Activated CD8-positive, alpha-beta memory T cell treated with anti-CD3 and anti-CD28 coated beads for 36 hours (primary cell): ENCODE measurements at regions not wholly inside any gene's neighbourhood (a gene's known extent, or its start where the extent isn't known, plus 50 kb on each side); places are given as distances from the start of the nearest gene placed in this dataset.
"Not testable (repeated sequence)": the region's sequence is repeated elsewhere in the genome, so short reads cannot be mapped to it uniquely, and the experiment has no call there.

Source experiments
- CTCF ChIA-PET: fragments of 350-600 bp; sonication (Branson Sonifier 250); formaldehyde crosslinking; loops from one replicate; lab custom pipeline; 2021; ENCODE audit warnings: antibody characterized with exemption; lab: Charles Lee
- POLR2A ChIA-PET: fragments of 350-600 bp; sonication (Branson Sonifier 250); formaldehyde crosslinking; loops from one replicate; lab custom pipeline; 2021; ENCODE audit warnings: antibody characterized with exemption; lab: Charles Lee

DNA sequence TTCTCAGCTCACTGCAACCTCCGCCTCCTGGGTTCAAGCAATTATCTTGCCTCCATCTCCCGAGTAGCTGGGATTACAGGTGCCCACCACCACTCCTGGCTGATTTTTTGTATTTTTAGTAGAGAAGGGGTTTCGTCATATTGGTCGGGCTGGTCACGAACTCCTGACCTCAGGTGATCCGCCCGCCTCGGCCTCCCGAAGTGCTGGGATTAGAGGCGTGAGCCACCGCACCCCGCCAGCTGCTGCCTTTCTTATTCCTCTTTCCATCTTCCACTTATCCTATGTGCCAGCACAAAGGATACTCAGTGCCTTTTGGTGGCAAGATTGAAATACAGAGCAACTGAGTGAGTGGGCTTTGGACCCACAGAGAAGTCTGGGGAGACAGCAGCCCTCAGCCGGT, 97.6 kb upstream of the HES1 start:
- CTCF ChIA-PET, POLR2A ChIA-PET: not testable (repeated sequence)

DNA sequence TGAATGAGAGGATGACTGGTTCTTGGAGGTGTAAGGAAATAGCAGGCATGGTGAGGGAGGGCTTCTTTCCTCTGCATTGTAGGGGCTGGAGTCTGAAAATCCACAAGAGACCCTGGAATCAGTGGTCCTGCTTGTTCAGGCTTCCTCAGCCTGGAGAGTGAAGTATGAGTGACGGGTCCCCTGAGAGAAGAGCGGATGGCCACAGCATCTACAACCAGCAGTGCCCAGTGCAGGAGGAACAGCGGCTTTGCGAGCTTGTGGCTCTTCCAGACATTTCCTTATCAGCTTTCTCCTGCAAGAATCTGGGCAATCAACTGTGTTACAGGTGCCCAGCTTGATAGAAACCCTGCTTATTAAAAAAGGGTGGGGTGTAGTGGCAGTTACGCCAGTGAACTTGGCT, 97.0 kb upstream of the HES1 start:
- ChIA-PET POLR2A (no interaction called here), CTCF (no interaction called here)

DNA sequence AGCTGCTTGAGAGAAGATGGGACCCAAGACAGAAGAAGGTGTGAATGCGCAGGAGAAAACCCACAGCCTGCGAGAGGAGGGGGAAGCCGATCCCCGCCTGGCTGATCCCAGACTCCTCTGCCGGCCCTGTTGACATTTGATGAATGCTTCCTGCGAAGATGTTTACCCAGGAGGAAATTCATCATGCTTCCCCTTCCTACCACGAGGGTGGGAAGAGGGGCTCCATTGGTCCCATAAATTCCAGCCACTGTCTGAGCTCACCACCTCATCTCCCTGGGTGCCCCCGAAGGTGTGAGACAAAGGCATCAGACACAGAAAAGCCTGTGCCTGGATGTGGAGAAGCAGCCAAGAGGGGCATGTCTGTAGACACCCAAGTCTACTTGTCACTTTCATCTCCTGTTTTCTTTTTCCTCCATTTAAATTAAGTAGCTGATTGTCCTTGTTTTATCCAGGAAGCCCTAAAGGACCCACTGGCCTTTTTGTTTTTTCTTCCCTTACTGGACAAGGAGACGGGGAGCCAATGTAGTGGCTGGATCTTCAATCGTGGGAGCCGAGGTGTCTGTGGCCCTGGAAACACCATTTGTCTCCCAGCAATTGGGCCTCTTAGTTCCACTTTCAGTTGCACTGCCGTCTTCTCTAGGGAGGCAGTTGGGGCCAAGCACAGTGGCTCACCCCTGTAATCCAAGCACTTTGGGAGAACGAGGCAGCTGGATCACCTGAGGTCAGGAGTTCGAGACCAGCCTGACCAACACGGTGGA, 95.3 kb upstream of the HES1 start:
- POLR2A ChIA-PET: no interaction called here

DNA sequence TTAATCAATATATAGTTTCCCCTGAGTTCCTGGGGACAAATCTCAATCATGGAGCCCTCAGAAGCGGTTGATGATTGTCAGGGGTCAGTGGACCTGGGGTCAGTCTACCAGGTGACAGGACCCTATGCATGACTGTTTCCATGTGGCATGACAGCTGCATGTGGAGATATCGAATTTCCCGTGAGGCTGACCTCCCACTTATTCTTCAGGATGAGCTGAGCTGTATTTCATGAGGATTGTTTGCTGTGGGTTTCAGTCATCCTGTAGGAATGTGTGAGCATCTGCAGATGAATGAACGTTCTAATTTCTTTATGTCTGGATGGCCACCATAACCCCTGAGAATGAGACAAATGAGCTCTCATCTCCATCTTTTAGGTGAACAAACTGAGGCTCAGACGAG, 93.0 kb upstream of the HES1 start:
- CTCF ChIA-PET: no interaction called here

More for the DNA sequence above, 95.3 kb upstream of the HES1 start:
- CTCF ChIA-PET: interaction anchor here (0.6 to 1.7 kb wide), 2 partner anchors 18 to 1016 kb away, joined by 3 to 4 read pairs; no protein-coding TSS in a partner anchor

DNA sequence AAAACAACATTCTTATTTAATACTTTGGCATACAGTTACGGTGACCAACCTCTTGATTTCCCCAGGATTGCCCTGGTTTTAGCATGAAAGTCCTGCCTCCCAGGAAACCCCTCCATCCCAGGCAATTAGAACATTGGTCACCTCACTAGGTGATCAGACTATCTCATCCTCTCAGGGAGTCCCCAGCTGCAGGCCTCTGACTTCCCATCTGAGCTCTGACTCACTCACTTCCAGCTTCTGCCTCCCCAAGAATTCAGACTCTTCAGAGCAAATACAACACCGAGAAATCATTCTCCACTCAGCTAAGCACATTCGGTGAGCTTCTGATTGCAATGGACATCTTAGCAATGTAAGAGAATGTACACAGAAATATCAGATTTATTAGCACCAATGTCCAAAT, 92.4 kb upstream of the HES1 start:
- ChIA-PET CTCF (no interaction called here), POLR2A (no interaction called here)

More for the DNA sequence above, 93.0 kb upstream of the HES1 start:
- POLR2A ChIA-PET: no interaction called here

DNA sequence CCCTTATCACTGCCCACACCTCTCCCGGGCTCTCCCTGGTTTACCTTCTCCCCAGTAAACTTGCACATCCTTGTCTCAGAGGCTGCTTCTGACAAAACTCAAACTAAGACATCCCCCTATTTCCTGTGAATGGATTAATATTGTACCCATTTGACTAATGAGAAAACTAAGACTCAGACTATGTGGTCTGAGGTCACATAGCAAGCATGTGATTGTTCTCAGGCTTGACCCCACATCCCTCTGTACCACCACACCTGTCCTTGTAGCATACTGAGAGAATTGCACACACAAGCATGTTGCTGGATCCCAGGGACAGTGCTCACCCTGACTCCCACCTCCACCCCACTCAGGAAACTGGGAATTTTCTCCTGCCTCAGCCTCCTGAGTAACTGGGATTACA, 90.7 kb upstream of the HES1 start:
- CTCF ChIA-PET: no interaction called here
- POLR2A ChIA-PET: no interaction called here

DNA sequence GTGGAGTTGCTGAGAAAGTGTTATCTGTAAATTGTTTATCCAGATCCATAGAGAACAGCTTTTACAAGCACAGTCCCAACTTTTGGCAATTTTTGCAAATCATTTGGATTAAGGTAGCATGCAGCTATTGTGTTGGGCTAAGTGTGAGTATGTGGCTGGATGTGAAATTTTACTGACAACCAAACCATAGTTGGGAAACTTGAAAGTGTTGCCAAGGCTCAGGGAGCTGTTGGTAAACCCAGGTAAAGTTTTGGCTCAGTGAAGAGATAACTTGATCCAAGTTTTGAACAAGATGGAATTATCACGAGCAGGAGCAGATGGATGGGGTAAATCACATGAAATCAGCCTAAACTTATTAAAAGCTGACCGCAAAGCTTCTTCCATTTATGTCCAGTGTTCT, 90.0 kb upstream of the HES1 start:
- CTCF ChIA-PET: no interaction called here
- POLR2A ChIA-PET: no interaction called here

DNA sequence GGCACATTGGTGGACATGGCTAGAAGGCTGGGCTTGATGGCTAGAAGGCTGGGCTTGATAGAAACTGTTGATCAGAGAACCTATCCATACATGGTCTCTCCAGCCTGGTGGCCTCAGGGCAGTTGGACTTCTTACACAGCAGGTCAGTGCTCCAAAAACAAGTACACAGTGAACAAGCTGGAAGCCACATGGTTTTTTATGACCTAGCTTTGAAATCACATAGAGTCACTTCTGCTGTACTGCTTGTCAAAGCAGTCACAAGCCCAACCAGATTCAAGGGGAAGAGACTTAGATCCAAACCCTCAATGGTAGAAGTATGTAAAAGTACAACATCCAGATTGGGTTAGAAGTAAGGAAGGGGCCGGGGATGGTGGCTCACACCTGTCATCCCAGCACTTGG, 89.4 kb upstream of the HES1 start:
- ChIA-PET POLR2A (no interaction called here), CTCF (no interaction called here)

DNA sequence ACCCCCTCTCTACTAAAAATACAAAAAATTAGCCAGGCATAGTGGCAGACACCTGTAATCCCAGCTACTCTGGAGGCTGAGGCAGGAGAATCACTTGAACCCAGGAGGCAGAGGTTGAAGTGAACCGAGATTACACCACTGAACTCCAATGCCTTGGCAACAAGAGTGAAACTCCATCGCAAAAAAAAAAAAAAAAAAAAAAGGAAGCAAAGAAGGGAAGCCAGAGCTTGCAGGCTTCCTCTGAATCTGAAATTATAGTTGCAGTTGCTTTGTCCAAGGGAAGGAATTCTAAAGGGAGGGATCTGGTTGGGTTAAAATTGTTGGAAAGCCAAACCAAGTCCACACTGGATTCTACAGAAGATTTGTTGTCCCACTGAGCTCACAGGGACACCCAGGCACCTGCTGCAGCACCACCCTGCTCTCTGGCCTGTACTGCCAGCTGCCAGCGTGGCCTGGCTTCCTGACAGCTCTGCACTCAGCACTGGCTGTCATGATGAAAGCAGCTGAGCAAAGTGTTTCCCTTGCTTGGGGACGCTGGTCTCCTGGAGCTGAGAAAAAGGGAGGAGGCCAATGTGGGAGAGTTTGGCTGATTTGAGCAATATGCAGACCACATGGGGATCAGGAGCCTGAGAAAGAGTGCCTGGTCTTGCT, 88.8 kb upstream of the HES1 start:
- ChIA-PET CTCF (no interaction called here), POLR2A (no interaction called here)

DNA sequence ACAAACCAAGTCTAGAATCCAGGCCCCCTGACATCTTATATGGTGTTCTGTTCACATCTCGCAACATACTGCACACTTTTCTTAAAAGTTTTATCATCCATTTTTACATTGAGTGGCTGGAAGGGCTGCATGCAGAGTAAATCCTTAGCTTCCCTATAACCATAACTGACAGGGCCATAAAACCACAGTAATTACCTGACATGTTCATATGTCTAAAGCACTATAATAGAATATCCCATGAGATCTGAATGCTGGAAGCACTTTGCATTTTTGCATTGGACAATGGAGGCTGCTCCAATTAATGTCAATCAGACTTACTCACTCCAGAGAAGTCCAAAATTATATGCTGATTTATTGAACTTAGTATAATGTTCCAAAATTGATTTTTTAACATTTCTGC, 86.6 kb upstream of the HES1 start:
- ChIA-PET CTCF (no interaction called here), POLR2A (no interaction called here)

DNA sequence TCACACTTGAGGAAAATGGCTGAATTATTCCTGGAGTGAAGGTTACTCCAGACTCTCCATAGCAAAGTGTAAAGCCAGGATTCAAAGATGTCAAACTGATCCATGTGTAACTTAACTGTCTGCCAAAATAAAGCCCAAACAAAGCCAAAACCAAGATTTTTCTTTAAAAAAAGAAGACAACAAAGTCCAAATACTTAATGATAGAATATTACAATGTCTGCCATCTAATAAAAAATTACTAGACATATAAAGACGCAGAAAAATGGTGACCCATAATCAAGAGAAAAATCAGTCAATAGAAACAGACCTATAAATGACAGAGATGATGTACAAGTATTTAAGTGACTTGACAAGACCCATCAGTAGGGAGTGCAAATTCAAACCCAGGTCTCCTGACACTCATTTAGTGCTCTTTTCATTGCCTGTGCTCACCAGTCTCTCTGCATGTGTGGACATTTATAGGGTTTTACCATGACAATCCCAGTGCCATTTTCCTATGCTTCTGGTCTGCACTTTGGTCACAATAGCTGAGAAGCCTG, 85.1 kb upstream of the HES1 start:
- POLR2A ChIA-PET: no interaction called here

DNA sequence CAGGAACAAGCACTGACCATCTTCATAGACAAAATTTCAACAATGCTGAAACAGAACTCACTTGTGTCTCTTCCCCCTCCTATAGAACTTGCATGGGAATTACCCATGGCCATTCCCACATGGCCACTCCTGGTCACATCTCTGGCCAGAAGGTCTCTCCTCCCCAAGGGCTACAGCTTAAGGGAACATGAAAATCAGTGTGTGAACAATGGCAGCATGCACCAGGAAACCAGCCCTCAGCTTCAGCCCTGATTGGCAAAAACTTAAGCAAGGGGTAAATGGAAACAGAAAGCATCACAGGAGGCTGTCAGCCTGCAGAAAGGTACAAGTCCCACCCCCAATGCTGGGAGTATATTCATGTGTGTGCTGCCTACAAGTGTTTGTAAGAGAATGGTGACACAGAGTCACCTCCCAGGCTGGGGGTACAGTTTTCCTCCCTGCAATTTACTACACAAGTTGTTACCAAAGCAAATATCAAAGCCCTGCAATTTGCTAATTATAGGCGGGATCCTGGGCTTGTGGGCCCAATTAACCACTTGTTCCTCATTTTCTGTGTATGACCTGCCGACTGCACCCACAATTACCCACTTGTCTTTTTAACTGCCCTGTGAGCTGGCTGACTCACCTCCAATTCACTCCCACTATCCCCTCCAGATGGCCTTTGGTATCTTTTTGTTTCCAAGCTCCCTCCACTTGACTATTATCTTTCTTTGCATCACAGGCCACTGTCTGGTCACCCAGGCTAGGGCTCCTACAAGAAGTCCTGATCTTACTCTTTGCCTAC, 84.4 kb upstream of the HES1 start:
- POLR2A ChIA-PET: no interaction called here
- CTCF ChIA-PET: no interaction called here

More for the DNA sequence above, 85.1 kb upstream of the HES1 start:
- CTCF ChIA-PET: no interaction called here

DNA sequence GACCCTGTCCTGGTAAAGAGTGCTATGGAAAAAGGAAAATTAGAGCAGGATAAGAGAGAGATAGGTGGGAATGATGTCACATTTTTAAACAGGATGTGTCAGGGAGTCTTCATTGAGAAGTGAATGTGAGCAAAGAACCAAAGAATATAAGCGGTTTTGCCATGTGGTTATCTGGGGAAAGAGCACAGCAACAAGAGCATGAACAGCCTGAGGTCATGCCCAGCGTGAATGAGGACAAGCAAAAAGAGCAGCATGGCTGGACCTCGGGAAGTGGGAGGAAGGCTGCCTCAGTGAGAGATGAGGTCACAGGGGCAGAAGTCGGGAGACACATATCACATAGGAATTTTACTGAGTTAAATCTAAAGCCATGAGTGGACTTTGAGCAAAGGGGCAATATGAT, 82.8 kb upstream of the HES1 start:
- ChIA-PET CTCF (no interaction called here), POLR2A (no interaction called here)

DNA sequence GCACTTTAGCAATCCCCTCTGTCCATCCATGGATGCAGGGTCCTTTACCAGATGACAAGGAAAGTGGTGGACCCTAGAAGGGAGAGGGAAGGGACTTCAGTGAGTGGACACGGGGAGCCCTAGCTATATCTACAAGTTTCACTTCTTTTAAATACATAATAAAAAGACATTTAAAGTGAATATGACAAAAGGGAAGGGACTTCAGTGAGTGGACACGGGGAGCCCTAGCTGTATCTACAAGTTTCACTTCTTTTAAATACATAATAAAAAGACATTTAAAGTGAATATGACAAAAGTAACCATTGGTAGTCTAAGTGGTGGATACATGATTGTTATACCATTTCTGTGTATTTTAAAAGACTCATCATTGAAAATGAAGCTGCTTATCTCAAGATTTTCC, 81.9 kb upstream of the HES1 start:
- POLR2A ChIA-PET: no interaction called here
- CTCF ChIA-PET: no interaction called here

DNA sequence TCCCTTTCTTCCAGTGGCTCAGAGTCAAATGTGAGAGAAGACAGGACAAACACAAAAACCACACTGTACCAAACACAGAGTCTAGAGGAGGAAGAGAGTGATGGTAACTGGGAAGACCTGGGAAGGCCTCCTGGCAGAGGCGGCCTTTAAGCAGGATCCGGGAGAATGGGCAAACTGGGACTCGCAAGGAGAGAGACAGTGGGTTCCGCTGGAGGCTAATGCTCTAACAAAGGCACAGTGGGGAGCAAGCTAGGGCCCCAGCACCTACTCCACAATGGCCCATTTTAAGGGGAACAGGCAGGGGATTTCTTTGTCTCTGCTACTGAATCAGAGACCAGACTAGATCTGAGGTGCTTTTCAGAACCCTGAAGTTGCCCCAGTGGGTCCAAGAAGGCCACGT, 81.4 kb upstream of the HES1 start:
- ChIA-PET CTCF (no interaction called here), POLR2A (no interaction called here)

DNA sequence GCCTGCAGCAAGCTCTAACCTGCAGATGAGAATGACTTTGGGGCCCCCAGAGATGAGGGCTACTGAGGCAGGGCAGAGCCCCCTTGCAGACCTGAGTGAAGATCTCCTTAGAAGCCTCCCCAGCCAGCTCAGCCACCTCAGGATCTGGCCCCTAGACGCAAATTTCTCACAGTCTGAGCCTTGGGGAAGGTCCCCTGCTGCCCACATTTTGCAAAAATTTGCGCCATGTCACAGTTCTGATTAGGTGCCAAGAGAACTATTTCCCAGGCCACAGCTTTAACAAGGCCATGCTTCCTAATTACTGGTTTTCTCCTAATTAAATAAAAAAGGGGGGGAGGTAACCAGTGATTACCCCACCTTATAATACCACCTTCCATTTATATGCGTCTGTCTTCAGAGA, 81.0 kb upstream of the HES1 start:
- POLR2A ChIA-PET: no interaction called here
- CTCF ChIA-PET: no interaction called here

DNA sequence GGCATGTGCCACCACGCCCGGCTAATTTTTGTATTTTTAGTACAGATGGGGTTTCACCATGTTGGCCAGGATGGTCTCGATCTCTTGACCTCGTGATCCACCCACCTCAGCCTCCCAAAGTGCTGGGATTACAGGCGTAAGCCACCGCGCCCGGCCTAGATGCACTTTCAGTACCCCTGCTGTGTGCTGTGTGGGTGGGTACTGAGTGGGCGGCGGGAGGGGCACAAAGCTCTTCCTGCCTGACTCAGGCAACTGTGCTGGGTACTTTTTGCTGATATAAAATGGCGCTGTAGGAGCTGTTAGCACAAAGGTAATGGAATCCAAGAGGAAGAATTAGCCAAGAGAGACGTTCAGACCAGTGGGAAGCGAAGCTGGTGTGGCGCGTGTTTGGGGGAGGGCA, 79.6 kb upstream of the HES1 start:
- POLR2A ChIA-PET, CTCF ChIA-PET: not testable (repeated sequence)

DNA sequence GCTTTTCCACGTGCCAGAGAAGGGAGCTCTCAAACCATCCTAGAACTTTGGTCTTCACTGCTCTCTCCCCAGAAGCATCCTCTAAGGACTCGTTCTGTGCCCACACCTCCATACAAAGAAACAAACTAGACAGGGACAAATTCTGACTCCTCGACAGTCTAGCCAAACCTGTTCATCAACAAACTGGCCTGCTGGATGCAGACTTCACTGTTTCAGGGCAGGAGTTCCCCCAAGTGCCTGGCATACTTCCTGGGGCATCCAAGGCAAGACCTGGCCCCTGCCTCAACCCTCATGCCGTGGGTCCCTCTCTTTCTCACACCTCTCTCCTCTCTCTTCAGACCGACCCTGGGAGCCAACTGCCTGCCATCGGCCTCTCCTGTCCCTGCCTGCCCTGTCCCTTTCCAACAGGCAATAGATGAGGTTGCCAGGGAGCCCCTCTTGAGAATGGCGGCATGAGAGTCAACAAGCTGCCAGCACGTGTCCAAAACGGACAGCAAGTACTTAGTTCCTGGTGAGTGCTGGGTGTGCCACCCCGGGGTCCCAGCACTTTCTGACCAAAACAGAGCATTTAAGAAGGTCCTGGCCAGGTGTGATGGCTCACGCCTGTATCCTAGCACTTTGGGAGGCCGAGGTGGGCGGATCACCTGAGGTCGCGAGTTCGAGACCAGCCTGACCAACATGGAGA, 79.1 kb upstream of the HES1 start:
- ChIA-PET CTCF (no interaction called here), POLR2A (no interaction called here)

DNA sequence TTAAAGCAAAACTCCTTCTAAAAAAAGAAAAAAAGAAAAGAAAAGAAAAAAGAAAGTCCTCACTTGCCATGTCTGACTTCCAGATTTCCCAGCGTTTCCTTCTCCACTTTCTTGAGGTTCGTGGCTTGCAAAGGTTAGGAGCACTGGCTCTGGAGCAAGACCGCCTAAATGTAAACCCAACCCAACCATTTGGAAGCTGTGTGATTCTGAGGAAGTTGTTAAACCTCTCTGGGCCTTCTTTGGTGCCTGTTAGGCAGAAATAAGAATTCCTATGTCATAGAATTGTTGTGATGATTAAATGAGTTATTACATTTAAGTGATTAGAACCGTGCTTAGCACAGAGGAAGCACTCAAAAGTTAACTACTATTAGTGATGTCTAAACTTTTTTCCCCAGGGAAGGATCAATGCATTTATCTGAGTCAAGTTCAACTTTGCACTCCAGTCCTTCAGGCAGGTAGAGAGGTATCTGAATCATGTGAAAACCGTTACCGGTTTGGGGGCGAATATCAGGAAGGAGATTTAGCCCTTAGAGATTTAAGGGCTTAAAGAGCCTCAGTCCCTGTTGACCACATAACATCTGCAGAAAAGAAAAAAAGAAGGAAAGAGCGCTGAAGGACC, 78.3 kb upstream of the HES1 start:
- POLR2A ChIA-PET: no interaction called here
- CTCF ChIA-PET: no interaction called here
